Upper lobe of left lung (tissue), 4 donors: ENCODE measurements at regions not wholly inside any gene's neighbourhood (a gene's known extent, or its start where the extent isn't known, plus 50 kb on each side); places are given as distances from the start of the nearest gene placed in this dataset.

ENCODE experiments used
- EP300 ChIP-seq, 4 donors: sonication (generic); formaldehyde crosslinking; IDR thresholded peaks; one replicate each; pipeline ENCODE4 v1.5.1; 2017; ENCODE audit warnings: antibody characterized with exemption in 4 of 4, control low read depth in 2 of 4
- POLR2AphosphoS5 ChIP-seq, 2 donors: sonication (generic); formaldehyde crosslinking; IDR thresholded peaks; one replicate each; pipeline ENCODE4 v1.5.1; 2017; ENCODE audit warnings: antibody characterized with exemption in 2 of 2

GRCh38 chr2:167550448-167550847 is 662.2 kb downstream of the XIRP2 start:
- TF ChIP-seq EP300 (IDR thresholded peaks at IDR 0.05) (no peak), POLR2AphosphoS5 (IDR thresholded peaks at IDR 0.05) (no peak)
